Loucy (cell line): ENCODE measurements at regions not wholly inside any gene's neighbourhood (a gene's known extent, or its start where the extent isn't known, plus 50 kb on each side); places are given as distances from the start of the nearest gene placed in this dataset.

ENCODE experiments used
- CTCF ChIP-seq: fragments of 200-600 bp; sonication (generic); conservative IDR thresholded peaks from 2 replicates; pipeline ENCODE4 v1.5.1; 2014; ENCODE audit warnings: mild to moderate bottlenecking, antibody characterized with exemption, low read length
- EZH2phosphoT487 ChIP-seq: fragments of 200-600 bp; IDR thresholded peaks from 2 replicates; pipeline ENCODE4 v1.6.1; 2018; ENCODE audit warnings: antibody characterized with exemption, mild to moderate bottlenecking, moderate library complexity, borderline replicate concordance

GRCh38 chr10:42519079-42519478, 119.3 kb downstream of the ZNF33B start:
- TF ChIP-seq CTCF = no peak
- TF ChIP-seq EZH2phosphoT487 = no peak
